CD4-positive, alpha-beta T cell treated with Interleukin-4 for 1 hour (primary cell): ENCODE measurements at regions not wholly inside any gene's neighbourhood (a gene's known extent, or its start where the extent isn't known, plus 50 kb on each side); places are given as distances from the start of the nearest gene placed in this dataset.
"Not testable (repeated sequence)": the region's sequence is repeated elsewhere in the genome, so short reads cannot be mapped to it uniquely, and the experiment has no call there.

Source experiments
- DNase-seq, 2 donors: peaks; one replicate each; pipeline ENCODE4 v3.0.0-alpha.2; 2020 to 2022

DNA sequence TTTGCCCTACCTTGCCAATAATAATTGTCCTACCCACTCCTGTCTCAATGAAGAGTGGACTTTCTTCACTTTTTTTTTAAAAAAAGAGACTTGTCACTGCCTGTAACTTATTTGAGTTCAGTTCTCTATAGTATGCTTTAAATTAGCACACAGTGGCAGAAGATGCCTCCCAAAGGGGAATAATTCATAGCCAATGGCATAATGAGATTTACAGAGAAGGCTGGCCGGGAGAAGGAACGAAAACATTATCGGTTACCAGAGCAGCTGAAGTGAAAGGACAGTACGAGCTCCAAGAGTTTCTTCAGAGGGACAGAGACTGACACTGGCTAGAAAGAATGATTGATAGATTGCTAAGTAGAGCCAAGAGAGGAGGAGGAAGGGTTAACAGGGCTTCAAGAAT, 356.3 kb downstream of the EMP1 start:
- DNase-seq: no peak

DNA sequence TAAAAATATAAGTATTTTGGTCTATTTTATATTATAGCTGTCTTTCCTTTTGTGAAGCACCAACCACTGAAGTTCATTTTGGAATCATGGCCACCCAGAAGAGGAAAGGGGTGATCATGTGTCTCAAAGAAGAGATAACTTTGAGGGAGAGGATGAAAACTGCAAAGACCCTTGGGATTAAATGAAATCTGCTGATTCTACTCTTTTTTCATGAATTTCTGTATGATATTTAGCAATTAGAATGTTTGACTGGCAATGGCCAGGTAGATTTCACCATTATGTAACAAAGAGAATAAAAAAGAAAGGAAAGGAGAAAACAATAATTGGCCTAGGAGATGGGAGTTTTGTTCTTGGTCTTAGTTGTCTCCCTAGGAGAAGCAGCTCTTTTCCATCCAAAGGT, 350.8 kb downstream of the EMP1 start:
- no peak for DNase-seq

DNA sequence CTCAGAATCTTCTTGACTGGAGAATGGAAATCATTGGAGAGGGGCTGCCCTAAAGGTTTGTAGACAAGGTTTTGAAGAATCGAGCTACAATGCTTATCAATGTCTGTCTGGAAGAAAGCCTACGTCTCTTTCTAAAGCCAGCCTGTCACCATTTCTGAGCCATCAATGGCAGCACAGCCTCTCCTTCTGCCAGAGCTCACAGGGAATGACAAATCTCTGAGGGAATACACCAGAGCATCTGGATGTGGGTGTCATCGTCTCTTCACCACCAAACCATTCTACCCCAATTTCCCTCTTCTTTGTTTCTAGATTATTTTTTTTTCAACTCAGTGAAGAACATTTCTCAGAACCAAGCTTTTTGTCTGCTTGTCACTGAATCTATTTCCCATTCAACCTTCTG, 349.7 kb downstream of the EMP1 start:
- no peak for DNase-seq

DNA sequence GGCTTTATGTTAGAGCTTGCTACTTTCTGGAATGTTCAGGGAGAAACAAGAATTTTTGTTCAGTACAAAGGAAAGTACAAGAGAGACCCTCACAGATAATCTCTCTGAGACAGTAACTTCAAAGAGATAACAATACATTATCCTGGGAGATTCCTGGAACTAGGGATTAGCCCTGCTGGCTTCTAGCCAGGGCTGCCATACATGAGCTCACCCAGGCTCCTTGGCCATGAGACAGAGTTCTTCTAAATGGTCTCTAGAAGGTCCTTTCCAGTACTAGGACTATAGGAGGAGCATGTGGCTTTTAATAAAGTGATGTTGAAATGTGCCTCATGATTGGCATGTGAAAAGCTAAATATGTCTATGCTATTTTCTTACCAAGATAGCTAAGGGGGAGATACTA, 342.5 kb downstream of the EMP1 start:
- no peak for DNase-seq

DNA sequence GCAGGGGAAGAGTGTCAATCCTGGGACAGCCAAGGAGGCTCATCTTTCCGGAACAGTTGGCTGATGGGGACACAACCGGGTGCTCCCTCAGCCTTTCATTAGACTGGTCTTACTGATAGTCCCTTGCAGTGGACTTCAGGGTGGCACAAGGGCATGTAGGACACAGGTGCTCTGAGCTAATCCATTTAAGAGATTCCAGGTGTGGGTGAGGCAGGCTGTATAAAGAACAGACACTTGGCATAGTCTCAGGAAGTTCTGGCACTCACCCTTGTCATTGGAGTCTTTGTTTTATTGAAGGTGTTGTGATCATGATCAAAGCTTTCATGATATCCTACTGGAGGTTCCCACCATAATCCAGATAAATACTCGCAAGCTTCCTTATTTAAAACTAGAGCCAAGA, 341.6 kb downstream of the EMP1 start:
- DNase-seq: no peak

DNA sequence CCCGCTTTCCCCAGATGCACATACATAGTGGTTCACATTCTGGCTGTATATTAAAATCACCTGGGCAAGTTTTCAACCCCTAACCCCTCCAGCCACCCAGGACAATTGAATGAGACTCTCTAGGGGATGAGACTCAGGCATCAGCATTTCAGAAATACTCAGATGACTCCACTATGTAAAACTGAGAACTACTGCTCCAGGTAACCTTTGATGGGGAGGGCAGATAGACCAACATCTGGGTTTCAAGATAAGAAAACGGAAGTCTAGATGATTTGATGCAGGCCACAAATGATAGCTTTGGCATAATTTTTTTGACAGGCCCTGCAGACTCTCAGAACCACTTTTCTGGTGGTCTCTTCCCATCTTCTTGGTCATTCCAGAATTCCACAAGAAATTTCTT, 341.1 kb downstream of the EMP1 start:
- DNase-seq: no peak

DNA sequence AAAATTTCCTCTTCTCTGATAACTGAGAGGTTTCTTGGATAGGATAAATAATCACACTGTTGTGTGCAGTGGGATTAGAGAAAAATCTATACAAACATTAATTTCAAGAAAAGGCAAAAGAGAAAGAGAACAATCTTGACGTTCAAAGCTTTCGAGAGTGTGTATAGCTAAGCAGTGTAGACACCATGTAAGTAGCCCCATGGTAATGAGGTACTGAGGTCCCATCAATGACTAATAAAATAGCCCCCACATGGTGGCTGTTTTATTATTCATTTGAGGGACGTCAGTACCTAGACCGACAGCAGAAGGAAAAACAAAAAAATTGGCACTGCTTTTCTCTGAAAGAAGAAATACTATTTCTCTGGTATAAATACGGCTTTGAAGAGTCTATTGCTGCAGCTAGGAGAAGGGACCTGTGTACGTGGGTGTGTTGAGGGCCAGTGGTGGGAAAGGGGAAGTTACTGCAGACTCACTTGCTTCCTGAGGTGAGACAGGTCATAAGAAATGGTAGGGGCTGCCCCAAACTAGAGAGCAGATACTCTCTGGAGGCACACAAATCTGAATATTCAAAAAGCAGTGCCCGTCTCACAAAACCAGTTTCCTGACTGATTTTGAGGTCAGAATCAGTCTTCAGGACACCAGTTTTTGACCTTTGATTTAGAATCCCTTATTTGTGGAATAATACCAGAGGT, 339.8 kb downstream of the EMP1 start:
- peak in 1 of 2 donors; percentile 60 for DNase-seq

DNA sequence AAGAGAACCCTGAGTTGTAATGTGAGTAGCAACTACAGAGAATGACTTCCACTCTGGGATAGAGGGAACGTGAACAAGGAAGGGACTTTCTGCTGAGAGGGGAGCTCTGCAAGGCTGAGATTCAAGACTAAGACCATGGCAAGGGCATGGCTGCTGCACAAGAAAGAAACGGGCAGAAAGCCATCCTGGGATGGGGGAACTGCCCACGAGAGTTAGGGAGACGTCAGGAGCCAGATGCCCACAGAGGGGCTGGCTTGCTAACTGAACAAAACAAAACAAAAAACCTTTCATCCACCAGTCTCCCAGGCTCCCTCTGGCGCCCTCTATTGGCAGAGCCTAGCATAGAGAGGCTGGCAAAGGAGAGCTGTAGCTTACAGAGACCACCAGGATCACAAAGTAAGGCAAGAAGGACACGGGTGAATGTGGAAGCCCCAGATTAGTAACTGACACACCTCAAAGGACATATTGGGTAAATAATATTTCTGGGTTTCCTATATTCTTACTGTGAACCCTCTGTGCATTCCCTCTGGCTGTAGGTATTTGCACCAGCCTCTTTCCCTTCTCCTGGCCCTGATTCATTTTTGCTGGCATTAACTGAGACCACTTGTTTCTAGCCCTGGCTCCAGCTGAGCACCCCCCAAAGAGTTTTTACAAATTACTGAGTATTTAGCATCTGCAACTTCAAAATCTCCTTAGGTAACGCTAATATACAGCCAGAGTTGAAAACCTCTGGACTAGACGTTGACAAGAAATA, 338.3 kb downstream of the EMP1 start:
- DNase-seq: peak in 1 of 2 donors; percentile 12

DNA sequence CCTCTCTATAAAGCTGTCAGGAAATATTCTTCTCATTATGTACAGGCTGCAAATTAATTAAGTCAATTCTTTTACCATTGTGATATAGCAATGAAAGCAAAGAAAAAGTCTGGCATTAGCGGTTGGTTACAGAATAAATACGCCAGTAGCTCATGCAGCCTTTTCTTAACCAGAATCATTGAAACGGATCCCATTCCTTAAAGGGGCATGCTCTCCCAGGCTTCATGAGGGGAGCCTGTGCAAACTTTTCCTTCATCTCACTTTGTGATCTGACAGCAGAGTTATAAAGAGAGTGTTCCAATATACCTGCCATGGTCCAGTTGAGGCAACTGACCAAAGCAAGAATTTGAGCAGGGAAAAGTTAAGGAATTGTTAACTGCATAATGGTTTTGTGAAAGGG, 337.7 kb downstream of the EMP1 start:
- no peak for DNase-seq

DNA sequence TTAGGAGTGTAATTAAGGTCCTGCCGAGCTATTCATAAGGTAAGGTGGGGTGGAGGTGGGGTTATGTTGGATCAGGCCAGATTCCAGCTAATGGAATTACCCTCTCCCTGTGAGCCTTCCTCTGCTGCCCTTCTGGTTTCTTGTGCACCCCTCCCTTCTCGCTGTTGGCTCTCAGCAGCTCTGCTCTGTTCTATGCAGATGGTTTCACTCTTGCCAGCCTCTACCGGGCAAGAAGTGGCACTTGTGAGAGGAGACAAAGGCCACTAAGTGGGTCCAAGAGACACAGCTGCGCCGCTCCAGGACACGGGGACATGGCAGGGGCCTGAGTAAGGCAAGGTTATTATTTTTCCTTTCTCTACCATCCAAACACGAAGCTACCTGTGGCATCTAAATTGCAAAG, 334.4 kb downstream of the EMP1 start:
- no peak for DNase-seq

DNA sequence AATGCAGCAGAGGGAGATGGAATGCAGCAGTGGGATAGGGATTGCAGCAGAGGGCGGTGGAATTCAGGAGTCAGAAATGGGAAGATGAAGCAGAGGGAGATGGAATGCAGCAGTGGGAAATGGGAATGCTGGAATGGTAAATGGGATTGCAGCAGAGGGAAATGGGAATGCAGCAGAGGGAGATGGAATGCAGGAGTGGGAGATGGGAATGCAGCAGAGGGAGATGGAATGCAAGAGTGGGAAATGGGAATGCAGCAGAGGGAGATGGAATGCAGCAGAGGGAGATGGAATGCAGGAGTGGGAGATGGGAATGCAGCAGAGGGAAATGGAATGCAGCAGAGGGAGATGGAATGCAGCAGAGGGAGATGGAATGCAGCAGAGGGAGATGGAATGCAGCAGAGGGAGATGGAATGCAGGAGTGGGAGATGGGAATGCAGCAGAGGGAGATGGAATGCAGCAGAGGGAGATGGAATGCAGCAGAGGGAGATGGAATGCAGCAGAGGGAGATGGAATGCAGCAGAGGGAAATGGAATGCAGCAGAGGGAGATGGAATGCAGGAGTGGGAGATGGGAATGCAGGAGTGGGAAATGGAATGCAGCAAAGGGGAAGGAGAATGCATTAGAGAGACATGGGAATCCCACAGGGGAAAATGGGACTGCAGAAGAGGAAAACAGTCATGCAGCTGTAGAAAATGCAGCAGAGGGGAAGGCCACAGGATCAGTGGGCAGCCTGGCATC, 329.8 kb downstream of the EMP1 start:
- not testable (repeated sequence) for DNase-seq

DNA sequence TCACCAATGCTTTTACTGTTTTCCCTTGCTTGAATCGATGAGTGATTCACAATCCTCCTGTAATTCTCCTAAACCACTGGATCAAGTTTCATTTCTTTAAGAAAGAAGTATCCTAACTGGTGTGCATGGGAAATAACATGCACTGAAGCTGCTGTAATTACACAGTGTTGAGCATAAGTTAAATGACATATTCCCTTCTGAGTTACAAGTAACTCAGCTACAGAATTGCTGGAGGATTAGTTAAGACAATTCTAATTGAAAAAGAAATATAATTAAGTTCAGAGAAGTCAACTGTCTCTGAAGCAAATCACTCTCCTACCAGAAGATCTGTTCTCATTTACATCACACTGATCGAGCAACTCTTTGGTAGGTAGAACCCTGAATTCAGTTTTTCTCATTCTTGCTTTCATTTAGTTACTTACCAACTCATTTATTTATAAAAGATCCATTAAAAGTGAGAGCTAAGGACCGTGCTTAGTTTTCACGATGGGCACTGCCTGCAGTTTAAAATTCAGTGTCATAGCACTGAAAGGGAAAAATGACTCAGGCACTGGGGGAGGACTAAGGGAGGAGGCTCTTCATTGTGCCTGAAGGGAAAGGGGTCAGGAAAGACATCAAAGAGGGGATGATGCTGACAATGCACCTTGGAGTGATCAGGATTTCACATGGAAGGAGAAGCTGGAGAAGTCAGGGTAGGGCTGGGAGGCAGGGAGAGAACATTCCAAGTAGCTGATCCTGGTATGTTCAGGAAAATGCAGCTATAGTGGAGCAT, 327.2 kb downstream of the EMP1 start:
- no peak for DNase-seq

DNA sequence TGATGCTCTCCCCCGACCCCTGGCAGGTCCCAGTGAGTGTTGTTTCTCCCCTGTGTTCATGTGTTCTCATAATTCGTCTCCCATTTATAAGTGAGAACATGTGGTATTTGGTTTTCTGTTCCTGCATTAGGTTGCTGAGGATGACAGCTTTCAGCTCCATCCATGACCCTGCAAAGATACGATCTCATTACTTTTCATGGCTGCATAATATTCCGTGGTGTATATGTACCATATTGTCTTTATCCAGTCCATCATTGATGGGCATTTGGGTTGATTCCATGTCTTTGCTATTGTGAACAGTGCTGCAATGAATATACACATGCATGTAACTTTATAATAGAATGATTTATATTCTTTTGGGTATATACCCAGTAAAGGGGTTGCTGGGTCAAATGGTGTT, 321.5 kb downstream of the EMP1 start:
- not testable (repeated sequence) for DNase-seq

DNA sequence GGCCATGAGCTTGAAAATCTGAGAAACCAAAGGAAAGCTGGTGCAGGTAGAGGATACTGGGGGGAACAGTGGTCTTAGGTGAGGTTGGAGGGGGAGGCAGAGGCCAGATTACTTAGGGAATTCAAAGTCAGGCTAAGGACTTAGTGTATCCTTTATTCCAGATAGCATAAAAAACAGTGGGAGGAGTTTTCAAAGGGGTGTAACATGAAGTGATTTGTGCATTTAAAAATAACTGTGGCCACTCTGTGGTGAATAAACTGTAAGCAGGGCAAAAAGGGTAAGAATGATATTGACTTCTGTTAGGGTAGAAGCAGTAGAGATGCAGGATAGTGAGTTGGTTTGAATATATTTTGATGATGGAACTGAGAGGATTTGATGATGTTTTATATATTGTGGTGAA, 313.2 kb downstream of the EMP1 start:
- no peak for DNase-seq

DNA sequence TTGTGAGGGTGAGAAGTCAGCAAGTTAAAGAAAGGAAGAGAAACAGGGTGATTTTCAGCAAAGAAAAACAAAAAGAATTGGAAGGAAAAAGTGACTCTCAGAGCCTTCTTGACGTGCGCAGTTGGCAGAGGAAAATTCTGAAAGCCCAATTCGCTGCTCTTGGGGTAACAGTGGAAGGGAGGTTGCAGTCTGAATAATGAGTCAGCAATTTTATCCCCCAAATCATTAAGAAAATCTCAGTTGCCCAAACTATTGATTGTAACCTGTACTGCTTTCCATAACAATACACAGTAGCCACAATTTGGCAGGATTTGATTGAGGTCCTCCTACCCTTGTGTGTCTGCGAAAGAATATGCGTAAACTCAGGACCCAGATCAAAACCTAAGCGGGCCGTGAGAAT, 309.1 kb downstream of the EMP1 start:
- DNase-seq: no peak

DNA sequence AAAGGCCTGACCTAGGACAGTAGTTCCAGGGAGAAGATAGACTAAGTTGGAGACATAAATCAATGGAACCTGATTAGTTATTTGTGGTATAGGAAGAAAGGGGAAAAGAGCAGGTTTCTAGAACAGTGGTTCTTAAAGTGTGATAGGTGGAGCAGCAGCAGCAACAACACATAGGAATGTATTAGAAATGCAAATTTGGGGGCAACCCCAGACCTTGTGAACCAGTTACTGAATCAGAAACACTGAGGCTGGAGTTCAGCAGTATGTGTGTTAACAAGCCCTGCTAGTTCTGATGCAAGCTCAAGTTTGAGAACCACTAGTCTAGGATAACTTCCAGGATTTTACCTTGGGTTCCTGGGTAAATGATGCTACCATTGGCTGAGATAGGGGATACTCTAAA, 308.7 kb downstream of the EMP1 start:
- no peak for DNase-seq

DNA sequence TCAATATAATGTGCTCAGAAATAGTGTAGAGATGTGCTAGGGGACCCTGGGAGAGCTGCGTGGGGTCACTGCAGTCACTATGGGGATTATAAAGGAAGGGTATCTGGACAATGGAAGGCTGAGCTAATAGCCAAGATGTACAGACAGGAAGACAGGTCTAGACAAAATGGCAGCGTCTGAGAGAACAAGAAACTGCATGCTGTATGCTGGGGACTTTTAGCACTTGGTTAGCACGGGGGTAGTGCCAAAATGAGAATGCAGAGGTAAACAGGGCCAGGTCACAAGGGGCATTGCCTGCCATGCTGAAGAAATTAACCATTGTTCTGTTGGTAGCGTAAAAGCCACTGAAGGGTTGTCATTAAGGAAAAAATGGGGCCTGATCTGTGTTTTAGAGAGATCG, 308.2 kb downstream of the EMP1 start:
- DNase-seq: no peak

DNA sequence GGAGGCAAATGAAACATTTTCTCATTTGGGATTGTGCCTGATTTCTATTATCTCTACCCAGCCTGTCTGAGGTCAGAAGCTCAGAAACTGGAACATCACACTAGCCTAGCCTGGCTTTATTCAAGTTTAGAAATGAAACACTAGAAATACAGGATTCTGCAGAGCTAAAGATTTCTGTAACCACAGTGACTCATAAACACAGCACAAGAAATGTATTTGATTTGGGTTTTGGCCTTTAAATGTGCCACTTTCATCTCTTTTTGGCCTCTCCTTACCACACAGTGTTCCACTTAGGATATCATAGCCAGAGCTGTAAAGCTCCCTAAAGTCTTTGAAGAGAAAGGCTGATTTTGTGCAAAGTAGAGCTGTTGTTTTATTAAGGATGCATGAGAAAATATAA, 307.5 kb downstream of the EMP1 start:
- DNase-seq: no peak

DNA sequence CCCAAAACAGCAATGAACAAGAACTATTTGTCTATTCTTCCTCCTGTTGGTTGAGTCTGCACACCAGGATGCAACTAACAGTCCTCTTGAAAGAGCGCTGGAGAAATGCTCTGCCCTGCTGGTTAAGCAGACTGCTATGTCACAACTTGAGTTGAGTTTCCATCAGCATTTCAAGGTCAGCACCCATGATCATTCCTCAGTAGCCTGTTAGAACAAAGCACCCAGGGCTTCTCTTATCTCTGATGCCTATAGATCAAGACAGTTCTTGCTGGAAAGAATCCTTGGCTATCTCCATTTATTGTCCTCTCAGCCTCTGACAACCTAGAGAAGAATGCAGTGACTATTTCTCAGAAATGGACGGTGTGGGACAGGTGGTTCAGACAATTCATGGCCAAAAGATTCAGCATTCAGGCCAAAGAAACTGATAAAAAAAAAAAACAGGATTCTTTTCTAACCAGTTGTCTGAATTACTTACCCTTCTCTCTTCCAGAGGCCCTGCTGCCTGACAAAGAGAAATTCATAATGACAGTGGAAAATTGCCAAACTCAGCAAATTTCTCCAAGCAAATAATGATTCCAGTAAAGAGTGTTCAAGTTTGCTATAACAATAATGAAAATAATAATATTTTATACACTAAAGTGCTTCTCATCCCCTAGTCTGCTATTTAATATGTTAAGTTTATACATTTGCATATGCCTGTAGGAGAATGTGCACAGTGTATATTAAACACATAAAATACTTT, 306.7 kb downstream of the EMP1 start:
- DNase-seq: no peak

DNA sequence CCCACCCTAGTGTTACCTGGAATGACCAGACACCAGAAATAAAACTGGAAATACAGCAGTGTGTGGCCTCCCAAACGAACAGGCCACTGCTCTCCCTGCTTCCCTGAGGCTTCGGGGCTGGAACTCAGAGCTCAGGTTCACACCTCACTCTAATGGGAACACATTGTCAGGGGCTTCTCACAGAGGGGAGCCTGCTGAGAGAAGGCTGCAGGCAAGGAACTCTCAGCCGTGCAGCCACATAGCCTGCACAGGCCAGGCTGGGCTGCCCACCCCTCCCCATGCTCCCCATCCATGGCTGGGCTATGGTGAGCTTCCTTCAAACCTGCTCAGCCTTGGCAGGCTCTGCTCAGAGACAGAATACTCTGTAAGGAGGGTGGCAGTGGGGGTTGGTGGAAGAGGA, 302.5 kb downstream of the EMP1 start:
- no peak for DNase-seq

DNA sequence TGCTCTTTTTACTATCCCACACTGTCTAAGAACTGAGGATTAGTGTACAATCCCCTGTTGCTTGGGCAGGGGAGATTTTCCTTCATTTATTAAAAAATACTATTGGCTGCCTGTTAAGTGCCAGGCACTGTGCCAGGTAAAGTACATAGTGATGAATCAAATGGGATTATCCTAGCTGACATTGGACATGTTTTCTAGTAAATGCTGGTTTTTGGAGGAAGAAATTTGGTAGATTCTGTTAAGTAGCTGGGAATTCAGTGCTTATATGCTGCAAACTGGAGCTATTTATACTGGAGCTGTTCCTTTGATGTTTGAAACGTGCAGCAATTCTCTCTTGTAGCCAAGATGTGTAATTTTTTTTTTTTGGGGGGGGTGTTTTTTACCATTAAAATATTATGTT, 299.6 kb downstream of the EMP1 start:
- DNase-seq: no peak

DNA sequence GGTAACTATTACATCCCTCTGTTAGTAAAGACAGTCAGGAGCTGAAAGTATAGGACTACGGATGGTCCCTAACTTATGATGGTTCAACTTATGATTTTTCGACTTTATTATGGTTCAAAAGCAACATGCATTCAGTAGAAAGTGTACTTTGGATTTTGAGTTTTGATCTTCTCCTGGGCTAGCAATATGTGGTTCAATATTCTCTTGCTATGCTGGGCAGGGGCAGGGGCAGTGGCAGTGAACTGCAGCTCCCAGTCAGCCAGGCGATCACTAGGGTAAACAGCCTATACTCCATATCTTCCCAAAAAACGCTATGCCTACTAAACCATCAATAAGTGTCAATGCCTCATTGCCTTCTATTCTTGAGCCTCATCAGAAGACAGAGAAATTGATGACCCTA, 292.7 kb downstream of the EMP1 start:
- no peak for DNase-seq

DNA sequence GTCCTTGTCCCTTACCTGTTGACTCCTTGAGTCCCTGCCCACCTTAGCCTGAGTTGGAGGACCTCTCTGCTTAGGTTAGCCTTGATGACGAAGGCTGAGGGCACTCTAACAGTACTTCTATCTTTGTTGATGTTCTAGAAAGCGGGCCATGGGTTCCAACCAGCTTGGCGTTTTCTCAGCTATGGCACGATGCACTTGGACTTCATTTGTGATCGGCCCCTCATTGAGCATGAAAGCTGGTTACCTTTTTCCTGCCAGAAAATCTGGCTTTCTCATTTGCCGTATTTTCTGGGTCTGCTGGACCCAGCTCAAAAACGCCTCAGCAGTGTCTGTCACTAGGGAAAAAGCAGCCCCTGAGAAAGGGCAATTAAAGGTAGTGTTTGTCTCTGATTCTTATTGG, 290.8 kb downstream of the EMP1 start:
- DNase-seq: no peak
